ENCODE measurements at regions not wholly inside any gene's neighbourhood (a gene's known extent, or its start where the extent isn't known, plus 50 kb on each side); places are given as distances from the start of the nearest gene placed in this dataset.

DNA sequence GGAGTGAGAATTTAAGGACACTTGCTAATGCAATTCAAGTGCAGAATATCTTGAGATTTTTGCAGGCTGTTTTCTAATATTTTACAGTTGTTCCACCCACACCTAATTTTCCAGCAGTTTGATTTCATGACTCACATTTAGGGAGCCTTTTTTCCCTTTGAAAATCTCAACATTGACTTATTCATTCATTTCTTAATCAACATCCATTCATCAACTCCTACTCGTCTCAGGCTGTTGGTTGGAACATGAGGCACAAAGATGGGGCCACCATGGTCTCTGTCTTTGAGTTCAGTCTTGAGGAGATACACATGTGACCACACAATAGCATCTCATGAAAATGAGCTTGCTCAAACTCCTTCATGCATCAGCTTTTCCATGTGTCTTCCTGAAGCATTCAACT is 135.6 kb downstream of the UNC5CL start:
- in situ Hi-C loops (cut with MboI) (no loop called here), intact Hi-C loops (cut with micrococcal nuclease) (no loop called here)
- Histone ChIP-seq H3K4me1 (replicated peaks in 1 of 2; ENCODE audit: control insufficient read depth in 2 of 2, insufficient read depth in 2 of 2, low read length in 2 of 2) (no peaks in the 10 kb centered on the region), H4K20me1 (replicated peaks; ENCODE audit: control insufficient read depth, insufficient read depth, low read length) (no peaks in the 10 kb centered on the region; the same call in 1 of the 2 replicates), H2AFZ (ENCODE audit: low read depth, low read length) (no peak overlapping the region), H3K9me3 (replicated peaks; ENCODE audit: control insufficient read depth, insufficient read depth, low read depth, low read length) (no peaks in the 10 kb centered on the region), H3K27ac (ENCODE audit: extremely low read depth, low read depth, low read length) (no peak overlapping the region), H3K36me3 (ENCODE audit: control insufficient read depth, insufficient read depth, low read length) (no peaks in the 10 kb centered on the region), H3K79me2 (ENCODE audit: control insufficient read depth, insufficient read depth, low read length) (no peaks in the 10 kb centered on the region), H3K27me3 (ENCODE audit: control insufficient read depth in 2 of 2, insufficient read depth in 2 of 2, low read length in 2 of 2) (peaks cover 0 to 10% of the 10 kb centered on the region in 2 experiments; a peak in 2 of 5 replicates), H3K4me2 (ENCODE audit: insufficient read depth, low read length) (no peak overlapping the region), H3K4me3 (no peak overlapping the region), H3K9ac (ENCODE audit: insufficient read depth in 1 of 2, low read depth in 2 of 2, low read length in 2 of 2) (no peak overlapping the region), H3K9me1 (ENCODE audit: control insufficient read depth, insufficient read depth, low read length) (no peaks in the 10 kb centered on the region)
- WGBS (ENCODE audit: insufficient coverage, low coverage, missing lambda C conversion rate) = 0% methylated on average over 1 of the region's 1 CpG
- DNase-seq (ENCODE audit: extremely low read depth in 1 of 4, low spot score in 3 of 4) = no peak
- CTCF ChIA-PET (ENCODE audit: low intra/inter-chr PET ratio) = no interaction called here
- no TSS peak for BruUV-seq (replicated peaks)
- POLR2A ChIA-PET = interaction anchor here (1.0 kb wide), 1 partner anchor 19 kb away, joined by 3 read pairs; no protein-coding TSS in a partner anchor
- ATAC-seq = no peak
- FAIRE-seq = no peak
- no peak for TF ChIP-seq POLR3A (IDR thresholded peaks at IDR 0.05; ENCODE audit: borderline replicate concordance, extremely low read depth, insufficient read depth, insufficient read length)
- TF ChIP-seq, protein P1, sequence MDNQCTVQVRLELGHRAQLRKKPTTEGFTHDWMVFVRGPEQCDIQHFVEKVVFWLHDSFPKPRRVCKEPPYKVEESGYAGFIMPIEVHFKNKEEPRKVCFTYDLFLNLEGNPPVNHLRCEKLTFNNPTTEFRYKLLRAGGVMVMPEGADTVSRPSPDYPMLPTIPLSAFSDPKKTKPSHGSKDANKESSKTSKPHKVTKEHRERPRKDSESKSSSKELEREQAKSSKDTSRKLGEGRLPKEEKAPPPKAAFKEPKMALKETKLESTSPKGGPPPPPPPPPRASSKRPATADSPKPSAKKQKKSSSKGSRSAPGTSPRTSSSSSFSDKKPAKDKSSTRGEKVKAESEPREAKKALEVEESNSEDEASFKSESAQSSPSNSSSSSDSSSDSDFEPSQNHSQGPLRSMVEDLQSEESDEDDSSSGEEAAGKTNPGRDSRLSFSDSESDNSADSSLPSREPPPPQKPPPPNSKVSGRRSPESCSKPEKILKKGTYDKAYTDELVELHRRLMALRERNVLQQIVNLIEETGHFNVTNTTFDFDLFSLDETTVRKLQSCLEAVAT (IDR thresholded peaks at IDR 0.05) = no peak
- TF ChIP-seq, protein P2, sequence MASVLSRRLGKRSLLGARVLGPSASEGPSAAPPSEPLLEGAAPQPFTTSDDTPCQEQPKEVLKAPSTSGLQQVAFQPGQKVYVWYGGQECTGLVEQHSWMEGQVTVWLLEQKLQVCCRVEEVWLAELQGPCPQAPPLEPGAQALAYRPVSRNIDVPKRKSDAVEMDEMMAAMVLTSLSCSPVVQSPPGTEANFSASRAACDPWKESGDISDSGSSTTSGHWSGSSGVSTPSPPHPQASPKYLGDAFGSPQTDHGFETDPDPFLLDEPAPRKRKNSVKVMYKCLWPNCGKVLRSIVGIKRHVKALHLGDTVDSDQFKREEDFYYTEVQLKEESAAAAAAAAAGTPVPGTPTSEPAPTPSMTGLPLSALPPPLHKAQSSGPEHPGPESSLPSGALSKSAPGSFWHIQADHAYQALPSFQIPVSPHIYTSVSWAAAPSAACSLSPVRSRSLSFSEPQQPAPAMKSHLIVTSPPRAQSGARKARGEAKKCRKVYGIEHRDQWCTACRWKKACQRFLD (CRISPR knock-in tag; IDR thresholded peaks at IDR 0.05) = no peak
- TF ChIP-seq, protein P3, sequence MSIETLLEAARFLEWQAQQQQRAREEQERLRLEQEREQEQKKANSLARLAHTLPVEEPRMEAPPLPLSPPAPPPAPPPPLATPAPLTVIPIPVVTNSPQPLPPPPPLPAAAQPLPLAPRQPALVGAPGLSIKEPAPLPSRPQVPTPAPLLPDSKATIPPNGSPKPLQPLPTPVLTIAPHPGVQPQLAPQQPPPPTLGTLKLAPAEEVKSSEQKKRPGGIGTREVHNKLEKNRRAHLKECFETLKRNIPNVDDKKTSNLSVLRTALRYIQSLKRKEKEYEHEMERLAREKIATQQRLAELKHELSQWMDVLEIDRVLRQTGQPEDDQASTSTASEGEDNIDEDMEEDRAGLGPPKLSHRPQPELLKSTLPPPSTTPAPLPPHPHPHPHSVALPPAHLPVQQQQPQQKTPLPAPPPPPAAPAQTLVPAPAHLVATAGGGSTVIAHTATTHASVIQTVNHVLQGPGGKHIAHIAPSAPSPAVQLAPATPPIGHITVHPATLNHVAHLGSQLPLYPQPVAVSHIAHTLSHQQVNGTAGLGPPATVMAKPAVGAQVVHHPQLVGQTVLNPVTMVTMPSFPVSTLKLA (conservative IDR thresholded peaks at IDR 0.05) = no peak
- no peak for TF ChIP-seq PTTG1 (tag; IDR thresholded peaks at IDR 0.05; ENCODE audit: low read depth)
- no peak for TF ChIP-seq ZZZ3 (IDR thresholded peaks at IDR 0.05)
- no peak for TF ChIP-seq SP2 (IDR thresholded peaks at IDR 0.05; ENCODE audit: extremely low read depth, low read depth, low read length, poor library complexity, severe bottlenecking)
- TF ChIP-seq, protein P4, sequence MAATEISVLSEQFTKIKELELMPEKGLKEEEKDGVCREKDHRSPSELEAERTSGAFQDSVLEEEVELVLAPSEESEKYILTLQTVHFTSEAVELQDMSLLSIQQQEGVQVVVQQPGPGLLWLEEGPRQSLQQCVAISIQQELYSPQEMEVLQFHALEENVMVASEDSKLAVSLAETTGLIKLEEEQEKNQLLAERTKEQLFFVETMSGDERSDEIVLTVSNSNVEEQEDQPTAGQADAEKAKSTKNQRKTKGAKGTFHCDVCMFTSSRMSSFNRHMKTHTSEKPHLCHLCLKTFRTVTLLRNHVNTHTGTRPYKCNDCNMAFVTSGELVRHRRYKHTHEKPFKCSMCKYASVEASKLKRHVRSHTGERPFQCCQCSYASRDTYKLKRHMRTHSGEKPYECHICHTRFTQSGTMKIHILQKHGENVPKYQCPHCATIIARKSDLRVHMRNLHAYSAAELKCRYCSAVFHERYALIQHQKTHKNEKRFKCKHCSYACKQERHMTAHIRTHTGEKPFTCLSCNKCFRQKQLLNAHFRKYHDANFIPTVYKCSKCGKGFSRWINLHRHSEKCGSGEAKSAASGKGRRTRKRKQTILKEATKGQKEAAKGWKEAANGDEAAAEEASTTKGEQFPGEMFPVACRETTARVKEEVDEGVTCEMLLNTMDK (IDR thresholded peaks at IDR 0.05; ENCODE audit: borderline replicate concordance, insufficient read depth, low read depth, low read length, poor library complexity, severe bottlenecking) = no peak
- TF ChIP-seq RBM34 (IDR thresholded peaks at IDR 0.05; ENCODE audit: borderline replicate concordance, insufficient read depth, low read length) = no peak
- TF ChIP-seq, protein P5, sequence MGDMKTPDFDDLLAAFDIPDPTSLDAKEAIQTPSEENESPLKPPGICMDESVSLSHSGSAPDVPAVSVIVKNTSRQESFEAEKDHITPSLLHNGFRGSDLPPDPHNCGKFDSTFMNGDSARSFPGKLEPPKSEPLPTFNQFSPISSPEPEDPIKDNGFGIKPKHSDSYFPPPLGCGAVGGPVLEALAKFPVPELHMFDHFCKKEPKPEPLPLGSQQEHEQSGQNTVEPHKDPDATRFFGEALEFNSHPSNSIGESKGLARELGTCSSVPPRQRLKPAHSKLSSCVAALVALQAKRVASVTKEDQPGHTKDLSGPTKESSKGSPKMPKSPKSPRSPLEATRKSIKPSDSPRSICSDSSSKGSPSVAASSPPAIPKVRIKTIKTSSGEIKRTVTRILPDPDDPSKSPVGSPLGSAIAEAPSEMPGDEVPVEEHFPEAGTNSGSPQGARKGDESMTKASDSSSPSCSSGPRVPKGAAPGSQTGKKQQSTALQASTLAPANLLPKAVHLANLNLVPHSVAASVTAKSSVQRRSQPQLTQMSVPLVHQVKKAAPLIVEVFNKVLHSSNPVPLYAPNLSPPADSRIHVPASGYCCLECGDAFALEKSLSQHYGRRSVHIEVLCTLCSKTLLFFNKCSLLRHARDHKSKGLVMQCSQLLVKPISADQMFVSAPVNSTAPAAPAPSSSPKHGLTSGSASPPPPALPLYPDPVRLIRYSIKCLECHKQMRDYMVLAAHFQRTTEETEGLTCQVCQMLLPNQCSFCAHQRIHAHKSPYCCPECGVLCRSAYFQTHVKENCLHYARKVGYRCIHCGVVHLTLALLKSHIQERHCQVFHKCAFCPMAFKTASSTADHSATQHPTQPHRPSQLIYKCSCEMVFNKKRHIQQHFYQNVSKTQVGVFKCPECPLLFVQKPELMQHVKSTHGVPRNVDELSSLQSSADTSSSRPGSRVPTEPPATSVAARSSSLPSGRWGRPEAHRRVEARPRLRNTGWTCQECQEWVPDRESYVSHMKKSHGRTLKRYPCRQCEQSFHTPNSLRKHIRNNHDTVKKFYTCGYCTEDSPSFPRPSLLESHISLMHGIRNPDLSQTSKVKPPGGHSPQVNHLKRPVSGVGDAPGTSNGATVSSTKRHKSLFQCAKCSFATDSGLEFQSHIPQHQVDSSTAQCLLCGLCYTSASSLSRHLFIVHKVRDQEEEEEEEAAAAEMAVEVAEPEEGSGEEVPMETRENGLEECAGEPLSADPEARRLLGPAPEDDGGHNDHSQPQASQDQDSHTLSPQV (IDR thresholded peaks at IDR 0.05) = no peak
